ENCODE measurements at regions not wholly inside any gene's neighbourhood (a gene's known extent, or its start where the extent isn't known, plus 50 kb on each side); places are given as distances from the start of the nearest gene placed in this dataset.

GRCh38 chr1:47697616-47698335 is 259.9 kb downstream of the FOXD2 start:
- H3K4me3 ChIP-seq = no peak overlapping the region
- H3K4me1 ChIP-seq = peaks cover 0 to 8% (median 4%) of the 10 kb centered on the region in 4 donors
- DNase-seq = peak in 1 of 2 donors; percentile 13
- H3K36me3 ChIP-seq = no peaks in the 10 kb centered on the region
- intact Hi-C loops (cut with DNase I; ENCODE audit: low total_unique reads) = no loop called here
- peaks cover 0 to 4% of the 10 kb centered on the region in 2 donors for H3K27me3 ChIP-seq
- no peaks in the 10 kb centered on the region for H3K9me3 ChIP-seq
- no peak overlapping the region for H3K27ac ChIP-seq
- TF ChIP-seq, protein P1, sequence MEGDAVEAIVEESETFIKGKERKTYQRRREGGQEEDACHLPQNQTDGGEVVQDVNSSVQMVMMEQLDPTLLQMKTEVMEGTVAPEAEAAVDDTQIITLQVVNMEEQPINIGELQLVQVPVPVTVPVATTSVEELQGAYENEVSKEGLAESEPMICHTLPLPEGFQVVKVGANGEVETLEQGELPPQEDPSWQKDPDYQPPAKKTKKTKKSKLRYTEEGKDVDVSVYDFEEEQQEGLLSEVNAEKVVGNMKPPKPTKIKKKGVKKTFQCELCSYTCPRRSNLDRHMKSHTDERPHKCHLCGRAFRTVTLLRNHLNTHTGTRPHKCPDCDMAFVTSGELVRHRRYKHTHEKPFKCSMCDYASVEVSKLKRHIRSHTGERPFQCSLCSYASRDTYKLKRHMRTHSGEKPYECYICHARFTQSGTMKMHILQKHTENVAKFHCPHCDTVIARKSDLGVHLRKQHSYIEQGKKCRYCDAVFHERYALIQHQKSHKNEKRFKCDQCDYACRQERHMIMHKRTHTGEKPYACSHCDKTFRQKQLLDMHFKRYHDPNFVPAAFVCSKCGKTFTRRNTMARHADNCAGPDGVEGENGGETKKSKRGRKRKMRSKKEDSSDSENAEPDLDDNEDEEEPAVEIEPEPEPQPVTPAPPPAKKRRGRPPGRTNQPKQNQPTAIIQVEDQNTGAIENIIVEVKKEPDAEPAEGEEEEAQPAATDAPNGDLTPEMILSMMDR (IDR thresholded peaks at IDR 0.05) = no peak

- intact Hi-C loops (cut with DNase I; ENCODE audit: low total_unique reads) = no loop called here
- peaks cover 0 to 26% (median 19%) of the 10 kb centered on the region in 4 donors for H3K4me1 ChIP-seq
- no peak overlapping the region for H3K27ac ChIP-seq
- H3K36me3 ChIP-seq = no peaks in the 10 kb centered on the region
- no peak overlapping the region for H3K4me3 ChIP-seq
- TF ChIP-seq, protein P1 (IDR thresholded peaks at IDR 0.05) = no peak
- no peaks in the 10 kb centered on the region for H3K27me3 ChIP-seq
- DNase-seq = no peak
- no peaks in the 10 kb centered on the region for H3K9me3 ChIP-seq
These were observed 261.8 kb downstream of the FOXD2 start for GRCh38 chr1:47699492-47700235.

- no peak overlapping the region for H3K27ac ChIP-seq
- H3K36me3 ChIP-seq = no peaks in the 10 kb centered on the region
- intact Hi-C loops (cut with DNase I; ENCODE audit: low total_unique reads) = no loop called here
- H3K4me1 ChIP-seq = peaks cover 0 to 26% (median 19%) of the 10 kb centered on the region in 4 donors
- TF ChIP-seq, protein P1 (IDR thresholded peaks at IDR 0.05) = no peak
- no peaks in the 10 kb centered on the region for H3K27me3 ChIP-seq
- DNase-seq = no peak
- H3K4me3 ChIP-seq = no peak overlapping the region
- H3K9me3 ChIP-seq = no peaks in the 10 kb centered on the region
These were observed 263.4 kb downstream of the FOXD2 start for GRCh38 chr1:47701283-47701682.

- peaks cover 0 to 26% (median 19%) of the 10 kb centered on the region in 4 donors for H3K4me1 ChIP-seq
- DNase-seq = no peak
- H3K36me3 ChIP-seq = no peaks in the 10 kb centered on the region
- no peak overlapping the region for H3K4me3 ChIP-seq
- intact Hi-C loops (cut with DNase I; ENCODE audit: low total_unique reads) = no loop called here
- no peaks in the 10 kb centered on the region for H3K27me3 ChIP-seq
- no peaks in the 10 kb centered on the region for H3K9me3 ChIP-seq
- TF ChIP-seq, protein P1 (IDR thresholded peaks at IDR 0.05) = no peak
- peak overlapping the region; percentile 54 to 75 for H3K27ac ChIP-seq
These were observed 264.1 kb downstream of the FOXD2 start for GRCh38 chr1:47701741-47702515.

GRCh38 chr1:47703156-47703825 is 265.4 kb downstream of the FOXD2 start:
- no peaks in the 10 kb centered on the region for H3K36me3 ChIP-seq
- H3K27ac ChIP-seq = peak overlapping the region; percentile 54 to 75
- intact Hi-C loops (cut with DNase I; ENCODE audit: low total_unique reads) = no loop called here
- H3K4me1 ChIP-seq = peaks cover 0 to 26% (median 19%) of the 10 kb centered on the region in 4 donors
- DNase-seq = peak; percentile 61 to 89
- H3K9me3 ChIP-seq = no peaks in the 10 kb centered on the region
- H3K4me3 ChIP-seq = no peak overlapping the region
- no peaks in the 10 kb centered on the region for H3K27me3 ChIP-seq
- TF ChIP-seq, protein P1 (IDR thresholded peaks at IDR 0.05) = no peak
